ENCODE measurements at regions not wholly inside any gene's neighbourhood (a gene's known extent, or its start where the extent isn't known, plus 50 kb on each side); places are given as distances from the start of the nearest gene placed in this dataset.

DNA sequence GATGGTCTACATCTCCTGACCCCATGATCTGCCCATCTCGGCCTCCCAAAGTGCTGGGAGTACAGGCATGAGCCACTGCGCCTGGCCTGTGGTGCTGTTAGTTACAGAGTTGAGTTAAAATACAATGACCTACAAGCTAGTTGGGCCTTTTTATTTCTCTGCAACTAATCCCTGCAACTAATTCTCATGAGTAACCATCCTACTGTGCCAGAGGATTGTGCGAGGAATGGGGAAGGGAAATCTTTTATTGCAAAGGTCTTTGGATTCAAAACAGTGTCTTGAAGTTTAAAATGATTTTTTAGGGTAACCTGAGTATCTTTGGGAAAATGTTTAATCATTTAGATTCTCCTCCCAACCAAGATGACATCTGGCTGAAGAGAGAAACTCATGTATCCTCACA, 88.8 kb upstream of the RMDN2 start:
- Mint-ChIP-seq H3K27ac (ENCODE audit: unreplicated experiment) (no peak overlapping the region), H3K4me1 (ENCODE audit: low read depth, unreplicated experiment) (peaks cover 5% of the 10 kb centered on the region), H3K9me3 (ENCODE audit: unreplicated experiment) (no peaks in the 10 kb centered on the region), H3K27me3 (ENCODE audit: low read depth, unreplicated experiment) (peaks cover 5% of the 10 kb centered on the region), H3K4me3 (ENCODE audit: unreplicated experiment) (no peak overlapping the region), H3K36me3 (ENCODE audit: low read depth, unreplicated experiment) (peaks cover 1% of the 10 kb centered on the region)
- Histone ChIP-seq H3K9ac (ENCODE audit: low read length) (no peak overlapping the region), H3K4me3 (ENCODE audit: insufficient read depth, low read depth, low read length) (no peak overlapping the region), H3K79me2 (ENCODE audit: insufficient read depth, low read length) (no peaks in the 10 kb centered on the region), H3K4me1 (ENCODE audit: insufficient read depth, low read length) (no peaks in the 10 kb centered on the region), H3K9me3 (ENCODE audit: insufficient read depth, low read depth, low read length) (no peaks in the 10 kb centered on the region), H3K4me2 (ENCODE audit: low read length) (no peak overlapping the region), H2AFZ (ENCODE audit: low read depth, low read length) (no peak overlapping the region), H3K27ac (ENCODE audit: low read depth, low read length) (no peak overlapping the region), H4K20me1 (ENCODE audit: insufficient read depth, low read length) (no peaks in the 10 kb centered on the region), H3K27me3 (ENCODE audit: insufficient read depth, low read length) (no peaks in the 10 kb centered on the region), H3K36me3 (ENCODE audit: insufficient read depth, low read length) (no peaks in the 10 kb centered on the region)
- FAIRE-seq, result no peak
- TF ChIP-seq EZH2 (IDR thresholded peaks at IDR 0.05; ENCODE audit: insufficient read depth, low read length) (no peak), CTCF (IDR thresholded peaks at IDR 0.05; ENCODE audit: insufficient read depth, low read depth, low read length) (no peak)
- DNase-seq (ENCODE audit: low read depth), result no peak

GRCh38 chr2:37836711-37837110, 88.4 kb upstream of the RMDN2 start:
- Histone ChIP-seq H3K9me3 (ENCODE audit: insufficient read depth, low read depth, low read length) (no peaks in the 10 kb centered on the region), H4K20me1 (ENCODE audit: insufficient read depth, low read length) (no peaks in the 10 kb centered on the region), H3K4me1 (ENCODE audit: insufficient read depth, low read length) (no peaks in the 10 kb centered on the region), H3K4me2 (ENCODE audit: low read length) (no peak overlapping the region), H3K27ac (ENCODE audit: low read depth, low read length) (no peak overlapping the region), H3K9ac (ENCODE audit: low read length) (no peak overlapping the region), H3K36me3 (ENCODE audit: insufficient read depth, low read length) (no peaks in the 10 kb centered on the region), H3K27me3 (ENCODE audit: insufficient read depth, low read length) (no peaks in the 10 kb centered on the region), H3K4me3 (ENCODE audit: insufficient read depth, low read depth, low read length) (no peak overlapping the region), H3K79me2 (ENCODE audit: insufficient read depth, low read length) (no peaks in the 10 kb centered on the region), H2AFZ (ENCODE audit: low read depth, low read length) (no peak overlapping the region)
- Mint-ChIP-seq H3K27ac (ENCODE audit: unreplicated experiment) (no peak overlapping the region), H3K4me3 (ENCODE audit: unreplicated experiment) (no peak overlapping the region), H3K4me1 (ENCODE audit: low read depth, unreplicated experiment) (peaks cover 5% of the 10 kb centered on the region), H3K36me3 (ENCODE audit: low read depth, unreplicated experiment) (no peaks in the 10 kb centered on the region), H3K9me3 (ENCODE audit: unreplicated experiment) (no peaks in the 10 kb centered on the region), H3K27me3 (ENCODE audit: low read depth, unreplicated experiment) (peaks cover 5% of the 10 kb centered on the region)
- DNase-seq (ENCODE audit: low read depth) (no peak), FAIRE-seq (no peak)
- TF ChIP-seq CTCF (IDR thresholded peaks at IDR 0.05; ENCODE audit: insufficient read depth, low read depth, low read length), result no peak
- TF ChIP-seq EZH2 (IDR thresholded peaks at IDR 0.05; ENCODE audit: insufficient read depth, low read length), result no peak

DNA sequence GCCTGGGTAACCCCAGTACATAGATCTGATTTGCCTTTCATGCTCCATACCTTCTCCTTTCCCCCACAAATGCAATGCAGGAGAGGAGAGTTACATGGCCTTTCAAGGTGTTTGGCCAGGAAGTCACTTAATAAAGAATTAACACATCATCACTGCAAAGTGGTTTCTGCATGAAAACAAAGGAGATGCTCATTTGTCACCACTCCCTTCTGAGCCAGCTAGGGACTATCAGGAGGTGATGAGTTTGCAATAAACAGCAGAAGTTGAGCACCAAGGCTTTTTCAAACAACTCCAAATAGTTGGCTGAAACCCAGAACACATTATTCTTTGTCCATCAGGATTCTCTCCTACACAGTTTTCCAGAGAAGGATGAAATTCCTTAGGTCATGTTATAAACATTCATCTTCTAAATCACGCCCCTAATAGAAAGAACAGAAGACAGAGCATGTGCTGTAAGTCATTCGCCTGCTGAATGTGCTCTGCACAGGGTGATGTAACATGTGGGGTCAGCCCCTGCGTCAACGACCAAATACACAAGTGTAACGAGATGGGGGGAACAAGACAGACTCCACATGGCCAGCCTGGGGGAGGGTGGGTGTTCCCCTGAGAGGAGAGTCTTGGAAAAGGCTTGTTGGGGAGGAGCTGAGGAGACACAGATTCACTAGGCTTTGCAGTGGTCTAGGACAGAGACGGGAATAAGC, 87.3 kb upstream of the RMDN2 start:
- Histone ChIP-seq H3K9ac (ENCODE audit: low read length) (no peak overlapping the region), H3K27ac (ENCODE audit: low read depth, low read length) (no peak overlapping the region), H3K9me3 (ENCODE audit: insufficient read depth, low read depth, low read length) (no peaks in the 10 kb centered on the region), H2AFZ (ENCODE audit: low read depth, low read length) (no peak overlapping the region), H3K36me3 (ENCODE audit: insufficient read depth, low read length) (no peaks in the 10 kb centered on the region), H3K79me2 (ENCODE audit: insufficient read depth, low read length) (no peaks in the 10 kb centered on the region), H3K27me3 (ENCODE audit: insufficient read depth, low read length) (no peaks in the 10 kb centered on the region), H3K4me3 (ENCODE audit: insufficient read depth, low read depth, low read length) (no peak overlapping the region), H3K4me1 (ENCODE audit: insufficient read depth, low read length) (no peaks in the 10 kb centered on the region), H3K4me2 (ENCODE audit: low read length) (no peak overlapping the region), H4K20me1 (ENCODE audit: insufficient read depth, low read length) (no peaks in the 10 kb centered on the region)
- H3K27me3 Mint-ChIP-seq (ENCODE audit: low read depth, unreplicated experiment), result peaks cover 5% of the 10 kb centered on the region
- no peak for DNase-seq (ENCODE audit: low read depth)
- no peaks in the 10 kb centered on the region for H3K36me3 Mint-ChIP-seq (ENCODE audit: low read depth, unreplicated experiment)
- H3K4me3 Mint-ChIP-seq (ENCODE audit: unreplicated experiment), result no peak overlapping the region
- FAIRE-seq, result no peak
- no peak overlapping the region for H3K27ac Mint-ChIP-seq (ENCODE audit: unreplicated experiment)
- peaks cover 4% of the 10 kb centered on the region for H3K4me1 Mint-ChIP-seq (ENCODE audit: low read depth, unreplicated experiment)
- H3K9me3 Mint-ChIP-seq (ENCODE audit: unreplicated experiment), result no peaks in the 10 kb centered on the region
- no peak for TF ChIP-seq EZH2 (IDR thresholded peaks at IDR 0.05; ENCODE audit: insufficient read depth, low read length)
- no peak for TF ChIP-seq CTCF (IDR thresholded peaks at IDR 0.05; ENCODE audit: insufficient read depth, low read depth, low read length)
